H1 (cell line): ENCODE measurements at regions not wholly inside any gene's neighbourhood (a gene's known extent, or its start where the extent isn't known, plus 50 kb on each side); places are given as distances from the start of the nearest gene placed in this dataset.

ENCODE experiments used
- EGR1 ChIP-seq: IDR thresholded peaks from 2 replicates; pipeline ENCODE4 v1.6.1; 2011; ENCODE audit warnings: low read depth, low read length, borderline replicate concordance
- GTF2F1 ChIP-seq: IDR thresholded peaks from 2 replicates; pipeline ENCODE4 v1.6.1; 2012; ENCODE audit warnings: low read depth, low read length, improper control_type of control experiment, borderline replicate concordance
- SIN3A ChIP-seq, 2 experiments: IDR thresholded peaks in 1 of 2; conservative IDR thresholded peaks in 1 of 2; 2 replicates each; pipeline ENCODE4 v1.6.1; 2011 to 2012; ENCODE audit warnings: low read length in 2 of 2, improper control_type of control experiment in 1 of 2, low read depth in 1 of 2, mild to moderate bottlenecking in 1 of 2
- TAF7 ChIP-seq: optimal IDR thresholded peaks from 2 replicates; pipeline ENCODE3; 2011; ENCODE audit warnings: low read depth, mild to moderate bottlenecking, inconsistent platforms, low read length, moderate library complexity, borderline replicate concordance
- TCF12 ChIP-seq: IDR thresholded peaks from 2 replicates; pipeline ENCODE4 v1.6.1; 2011; ENCODE audit warnings: low read depth, mild to moderate bottlenecking, low read length

DNA sequence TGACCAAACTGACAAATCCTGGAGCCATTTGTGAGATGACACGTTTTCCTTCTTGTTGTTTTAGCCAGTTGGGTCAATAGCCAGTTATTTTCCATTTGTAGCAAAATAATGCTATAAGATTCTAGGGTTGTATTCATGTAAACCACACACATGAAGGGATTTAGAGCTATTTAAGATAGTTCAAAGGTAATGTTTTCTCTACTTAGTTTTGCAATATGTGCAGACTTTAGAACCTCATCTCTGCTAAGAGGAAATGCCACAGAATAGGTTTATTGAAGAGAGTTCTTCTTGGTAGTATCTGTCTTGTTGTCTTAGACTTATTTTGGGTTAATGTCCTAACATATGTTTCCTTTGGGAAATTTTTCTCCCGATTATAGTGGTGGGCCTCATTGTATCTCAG, 213.5 kb upstream of the RIMS1 start (continued):
- TF ChIP-seq SIN3A (conservative IDR thresholded peaks at IDR 0.05 in 1 of 2, IDR thresholded peaks at IDR 0.05 in 1 of 2; ENCODE audit: low read depth in 1 of 2, low read length in 2 of 2) (no peak), TAF7 (no peak), GTF2F1 (no peak), TCF12 (no peak), EGR1 (no peak)
